BJ (cell line): ENCODE measurements at regions not wholly inside any gene's neighbourhood (a gene's known extent, or its start where the extent isn't known, plus 50 kb on each side); places are given as distances from the start of the nearest gene placed in this dataset.

Experiments
- CTCF ChIA-PET: fragments of 350-600 bp; formaldehyde crosslinking; extraction: SDS; loops from one replicate; lab custom pipeline; 2021; ENCODE audit warnings: antibody characterized with exemption, inconsistent platforms; lab: Yijun Ruan, JAX
- POLR2A ChIA-PET: fragments of 300-600 bp; sonication (Branson Sonifier 250); formaldehyde crosslinking; extraction: SDS; loops from one replicate; lab custom pipeline; 2021; ENCODE audit warnings: antibody characterized with exemption; lab: Charles Lee
- DNase-seq: peaks from one replicate; pipeline ENCODE4 v3.0.0-alpha.2; 2011; ENCODE audit warnings: low read depth
- H3K27me3 ChIP-seq: 2 replicates; pipeline ENCODE4 v1.6.0; 2011; ENCODE audit warnings: low read length; ENCODE audit not compliant: control insufficient read depth, insufficient read depth
- H3K36me3 ChIP-seq: 2 replicates; pipeline ENCODE4 v1.5.1; 2011; ENCODE audit warnings: low read length; ENCODE audit not compliant: control insufficient read depth, insufficient read depth
- H3K4me3 ChIP-seq: 2 replicates; pipeline ENCODE4 v1.5.1; 2011; ENCODE audit warnings: low read depth, mild to moderate bottlenecking, control low read depth, low read length
- TF ChIP-seq, protein P1 (sequence below): IDR thresholded peaks from 2 replicates; pipeline ENCODE4 v1.5.1; 2011; ENCODE audit warnings: low read depth, mild to moderate bottlenecking, control low read depth, inconsistent platforms, low read length, moderate library complexity; ENCODE audit not compliant: insufficient read depth

DNA sequence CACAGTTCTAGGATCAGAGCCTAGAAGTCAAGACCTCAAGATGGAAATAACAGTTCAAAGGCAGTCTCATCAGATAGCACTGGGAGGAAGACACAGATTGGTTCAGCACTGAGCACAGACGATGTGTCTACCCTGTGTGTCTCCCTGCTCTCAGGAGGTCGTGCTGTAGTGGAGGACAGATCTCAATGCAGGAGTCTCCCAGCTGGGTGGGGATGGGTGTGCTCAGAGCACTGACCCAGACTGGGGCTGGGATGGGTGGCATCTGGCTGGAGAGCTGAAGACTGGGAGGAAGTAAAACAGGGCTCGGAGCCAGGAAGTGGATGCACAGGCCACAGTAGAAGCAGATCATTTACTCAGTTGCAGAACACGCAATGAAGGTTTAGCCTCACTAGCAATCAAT lies 69.5 kb upstream of the GDF10 start:
- no peak for DNase-seq
- Histone ChIP-seq H3K36me3 (no peaks in the 10 kb centered on the region), H3K27me3 (peaks cover 2% of the 10 kb centered on the region), H3K4me3 (no peak overlapping the region)
- ChIA-PET POLR2A (no interaction called here), CTCF (no interaction called here)
- TF ChIP-seq, protein P1, sequence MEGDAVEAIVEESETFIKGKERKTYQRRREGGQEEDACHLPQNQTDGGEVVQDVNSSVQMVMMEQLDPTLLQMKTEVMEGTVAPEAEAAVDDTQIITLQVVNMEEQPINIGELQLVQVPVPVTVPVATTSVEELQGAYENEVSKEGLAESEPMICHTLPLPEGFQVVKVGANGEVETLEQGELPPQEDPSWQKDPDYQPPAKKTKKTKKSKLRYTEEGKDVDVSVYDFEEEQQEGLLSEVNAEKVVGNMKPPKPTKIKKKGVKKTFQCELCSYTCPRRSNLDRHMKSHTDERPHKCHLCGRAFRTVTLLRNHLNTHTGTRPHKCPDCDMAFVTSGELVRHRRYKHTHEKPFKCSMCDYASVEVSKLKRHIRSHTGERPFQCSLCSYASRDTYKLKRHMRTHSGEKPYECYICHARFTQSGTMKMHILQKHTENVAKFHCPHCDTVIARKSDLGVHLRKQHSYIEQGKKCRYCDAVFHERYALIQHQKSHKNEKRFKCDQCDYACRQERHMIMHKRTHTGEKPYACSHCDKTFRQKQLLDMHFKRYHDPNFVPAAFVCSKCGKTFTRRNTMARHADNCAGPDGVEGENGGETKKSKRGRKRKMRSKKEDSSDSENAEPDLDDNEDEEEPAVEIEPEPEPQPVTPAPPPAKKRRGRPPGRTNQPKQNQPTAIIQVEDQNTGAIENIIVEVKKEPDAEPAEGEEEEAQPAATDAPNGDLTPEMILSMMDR, result no peak

DNA sequence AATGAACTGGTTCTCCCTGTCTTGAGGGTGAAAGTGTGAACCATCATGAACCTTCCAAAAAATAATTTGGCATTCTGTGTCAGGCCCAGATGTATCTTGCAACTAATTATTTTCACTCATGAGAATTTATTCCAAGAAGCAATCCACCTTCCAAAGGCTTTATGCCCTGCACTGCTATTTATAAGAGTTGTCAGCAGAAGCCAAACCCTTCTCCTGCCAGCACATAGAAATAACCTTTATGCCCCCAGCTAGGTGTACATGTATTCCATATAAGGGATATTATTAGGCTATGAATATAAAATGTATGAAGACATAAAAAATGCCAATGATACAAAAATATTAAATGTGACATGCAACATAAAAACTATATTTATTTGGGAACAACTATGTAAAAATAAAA lies 69.0 kb upstream of the GDF10 start:
- POLR2A ChIA-PET, result no interaction called here

DNA sequence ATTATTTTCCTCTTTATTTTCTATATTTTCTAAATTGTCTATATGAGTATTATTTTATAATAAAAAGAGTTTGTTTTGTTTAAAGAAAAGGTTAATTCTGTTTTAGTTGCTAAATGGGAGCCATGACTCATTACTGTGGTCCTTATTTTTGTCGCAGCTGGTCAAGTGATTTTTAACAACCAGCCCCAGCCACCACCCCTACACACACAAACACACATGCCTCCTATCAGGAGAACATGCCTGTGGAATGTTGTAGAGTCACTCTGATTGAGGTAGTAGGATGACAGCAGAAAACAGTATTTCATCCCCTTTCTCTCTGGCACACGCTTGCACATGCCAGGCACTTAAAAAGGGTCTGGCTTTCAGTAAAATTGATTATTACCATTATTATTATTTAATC lies 68.6 kb upstream of the GDF10 start:
- POLR2A ChIA-PET, result no interaction called here
- CTCF ChIA-PET, result interaction anchor here (1.5 to 1.6 kb wide), 2 partner anchors 13 to 184 kb away, joined by 3 to 4 read pairs; no protein-coding TSS in a partner anchor

More for the DNA sequence above, 69.0 kb upstream of the GDF10 start:
- H3K27me3 ChIP-seq, result peaks cover 1% of the 10 kb centered on the region
- TF ChIP-seq, protein P1, result no peak
- H3K36me3 ChIP-seq, result no peaks in the 10 kb centered on the region
- H3K4me3 ChIP-seq, result no peak overlapping the region
- DNase-seq, result no peak
- CTCF ChIA-PET, result interaction anchor here (1.5 kb wide), 1 partner anchor 184 kb away, joined by 4 read pairs; no protein-coding TSS in a partner anchor

DNA sequence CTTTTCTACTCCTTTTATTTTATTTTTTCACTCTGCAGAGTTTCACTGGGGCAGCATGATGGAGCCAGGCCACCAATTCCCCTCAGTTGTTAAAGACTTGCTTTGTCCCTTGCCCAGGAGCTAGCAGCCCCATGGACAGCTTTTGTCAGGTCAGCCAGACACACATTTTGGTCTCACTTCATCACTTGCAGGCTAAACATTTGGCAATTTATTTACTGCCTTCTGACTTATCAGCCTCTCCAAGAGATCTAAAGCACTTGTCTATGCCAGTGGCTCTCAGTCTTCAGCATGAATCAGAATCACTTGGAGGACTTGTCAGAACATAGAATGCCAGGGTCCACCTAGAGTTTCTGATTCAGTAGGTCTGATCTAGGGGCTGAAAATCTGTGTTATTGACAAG lies 66.4 kb upstream of the GDF10 start:
- DNase-seq, result no peak
- no peaks in the 10 kb centered on the region for H3K36me3 ChIP-seq
- ChIA-PET CTCF (no interaction called here), POLR2A (no interaction called here)
- TF ChIP-seq, protein P1, result no peak
- H3K27me3 ChIP-seq, result no peaks in the 10 kb centered on the region; the same call in none of the 2 replicates
- H3K4me3 ChIP-seq, result no peak overlapping the region

More for the DNA sequence above, 68.6 kb upstream of the GDF10 start:
- H3K36me3 ChIP-seq, result no peaks in the 10 kb centered on the region
- H3K27me3 ChIP-seq, result no peaks in the 10 kb centered on the region; the same call in none of the 2 replicates
- no peak for DNase-seq
- TF ChIP-seq, protein P1, result no peak
- H3K4me3 ChIP-seq, result no peak overlapping the region

DNA sequence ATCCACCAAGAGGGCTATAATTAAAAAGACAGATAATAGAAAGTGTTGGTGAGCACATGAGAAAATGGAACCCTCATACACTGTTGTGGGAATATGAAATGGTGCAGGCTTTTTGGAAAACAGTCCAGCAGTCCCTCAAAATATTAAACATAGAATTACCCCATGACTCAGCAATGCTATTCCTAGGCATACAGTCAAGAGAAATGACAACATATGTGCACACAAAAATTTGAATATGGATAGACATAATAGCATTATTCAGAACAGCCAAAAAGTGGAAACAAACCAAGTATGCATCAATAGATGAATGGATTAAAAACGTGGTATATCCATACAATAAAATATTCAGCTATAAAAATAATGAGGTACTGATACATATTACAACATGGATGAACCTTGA lies 64.5 kb upstream of the GDF10 start:
- no peak overlapping the region for H3K4me3 ChIP-seq
- H3K36me3 ChIP-seq, result no peaks in the 10 kb centered on the region
- no peaks in the 10 kb centered on the region; the same call in none of the 2 replicates for H3K27me3 ChIP-seq
- TF ChIP-seq, protein P1, result no peak
- DNase-seq, result no peak
- ChIA-PET POLR2A (no interaction called here), CTCF (no interaction called here)
